ENCODE measurements at regions not wholly inside any gene's neighbourhood (a gene's known extent, or its start where the extent isn't known, plus 50 kb on each side); places are given as distances from the start of the nearest gene placed in this dataset.

DNA sequence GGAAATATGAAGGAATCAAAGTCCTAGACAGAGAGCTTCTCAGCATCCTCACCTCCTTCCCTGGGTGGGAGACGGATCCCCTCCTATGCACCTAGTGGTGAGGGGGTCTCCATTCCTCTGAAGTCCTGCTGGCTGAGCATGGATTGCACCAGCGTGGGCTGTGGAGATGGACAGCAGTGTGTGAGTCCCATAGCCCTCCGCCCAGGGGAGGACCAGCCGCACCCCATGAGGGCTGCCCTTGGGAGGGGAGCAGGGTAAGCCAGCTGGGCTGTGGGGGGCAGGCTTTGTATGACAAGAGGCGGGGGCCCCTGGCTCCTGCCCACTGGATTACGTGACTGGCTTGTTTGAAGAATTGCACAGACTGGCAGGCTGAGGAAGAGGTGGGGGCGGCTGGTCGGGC is 768.2 kb downstream of the GALR1 start:
- Histone ChIP-seq H3K9me3 (no peaks in the 10 kb centered on the region), H3K36me3 (no peaks in the 10 kb centered on the region), H3K27ac (no peak overlapping the region), H3K4me3 (no peak overlapping the region), H3K27me3 (peaks cover 0 to 9% (median 0%) of the 10 kb centered on the region in 9 donors), H3K4me1 (no peaks in the 10 kb centered on the region)
- WGBS, 4 donors = 61 to 78% (median 74%) methylated on average over 5 to 8 of the region's 8 CpGs
- DNase-seq (no peak), ATAC-seq (no peak)
- TF ChIP-seq POLR2A (IDR thresholded peaks at IDR 0.05) (no peak), CTCF (IDR thresholded peaks at IDR 0.05) (no peak)
- intact Hi-C loops (cut with DNase I) = no loop called here

DNA sequence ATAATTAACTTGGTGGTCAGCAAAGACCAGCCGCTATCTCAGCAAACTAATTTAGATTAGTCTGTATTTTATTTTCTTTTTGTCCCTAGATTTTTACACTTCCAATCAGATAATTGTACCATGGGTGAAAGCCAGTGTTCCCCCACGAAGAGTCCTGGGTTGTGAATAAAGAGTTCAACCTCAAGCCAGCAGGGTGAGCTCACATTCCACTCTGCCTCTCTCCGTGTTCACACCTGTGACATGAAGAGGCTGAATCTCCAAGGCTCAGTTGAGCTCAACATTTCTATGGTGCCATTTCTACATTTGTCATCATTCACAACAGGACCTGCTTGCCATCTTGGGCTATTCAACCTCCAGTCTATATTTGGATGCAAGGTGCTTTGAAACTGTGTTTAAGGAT is 771.5 kb downstream of the GALR1 start:
- Histone ChIP-seq H3K36me3 (no peaks in the 10 kb centered on the region), H3K9me3 (no peaks in the 10 kb centered on the region), H3K27me3 (peaks cover 0 to 8% (median 0%) of the 10 kb centered on the region in 9 donors), H3K4me1 (no peaks in the 10 kb centered on the region), H3K27ac (no peak overlapping the region), H3K4me3 (no peak overlapping the region)
- 47 to 54% (median 51%) methylated on average over 3 of the region's 3 CpGs for WGBS, 4 donors
- intact Hi-C loops (cut with DNase I) = no loop called here
- ATAC-seq = no peak
- TF ChIP-seq POLR2A (IDR thresholded peaks at IDR 0.05) = no peak
- no peak for TF ChIP-seq CTCF (IDR thresholded peaks at IDR 0.05)
- DNase-seq = no peak

- TF ChIP-seq POLR2A (IDR thresholded peaks at IDR 0.05) (no peak), CTCF (IDR thresholded peaks at IDR 0.05) (no peak)
- Histone ChIP-seq H3K27ac (no peak overlapping the region), H3K9me3 (no peaks in the 10 kb centered on the region), H3K27me3 (no peaks in the 10 kb centered on the region), H3K4me1 (no peaks in the 10 kb centered on the region), H3K4me3 (no peak overlapping the region), H3K36me3 (no peaks in the 10 kb centered on the region)
- intact Hi-C loops (cut with DNase I) = no loop called here
- ATAC-seq (no peak), DNase-seq (no peak)
- WGBS, 4 donors = 64 to 75% (median 68%) methylated on average over 6 of the region's 6 CpGs
These were observed 781.9 kb downstream of the GALR1 start for GRCh38 chr18:78031589-78031988.

DNA sequence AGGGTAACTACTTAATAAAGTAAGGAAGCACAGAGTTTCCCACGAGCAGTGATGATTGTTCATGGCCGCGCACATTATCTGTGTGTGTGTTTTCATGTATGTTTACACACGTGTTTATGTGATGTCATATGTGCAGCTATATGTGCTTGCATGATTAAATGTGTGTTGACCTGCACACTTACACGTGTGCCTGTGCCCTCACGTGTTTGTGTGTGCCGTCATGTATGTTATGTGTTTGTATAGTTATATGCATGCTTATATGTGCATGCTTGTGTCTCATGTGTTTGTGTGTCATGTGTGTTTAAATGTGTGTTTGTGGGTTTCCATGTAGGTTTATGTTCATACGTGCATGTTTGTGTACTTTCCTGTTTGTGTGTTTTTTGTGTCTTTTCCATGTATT is 782.3 kb downstream of the GALR1 start:
- 81 to 88% (median 85%) methylated on average over 8 of the region's 8 CpGs for WGBS, 4 donors

More for the DNA sequence above, 782.3 kb downstream of the GALR1 start:
- DNase-seq (no peak), ATAC-seq (no peak)
- intact Hi-C loops (cut with DNase I) = no loop called here
- Histone ChIP-seq H3K27ac (no peak overlapping the region), H3K4me3 (no peak overlapping the region), H3K27me3 (no peaks in the 10 kb centered on the region), H3K4me1 (no peaks in the 10 kb centered on the region), H3K9me3 (no peaks in the 10 kb centered on the region), H3K36me3 (no peaks in the 10 kb centered on the region)
- TF ChIP-seq POLR2A (IDR thresholded peaks at IDR 0.05) (no peak), CTCF (IDR thresholded peaks at IDR 0.05) (no peak)

Data from heart left ventricle (tissue), 16 donors.